Endothelial cell of umbilical vein (primary cell): ENCODE measurements at regions not wholly inside any gene's neighbourhood (a gene's known extent, or its start where the extent isn't known, plus 50 kb on each side); places are given as distances from the start of the nearest gene placed in this dataset.

Source experiments
- BruUV-seq: library from RNA; stranded (reverse); fragments of 400-500 nt; replicated peaks from 2 replicates; lab custom pipeline; 2021; lab: Mats Ljungman, UMichigan
- CTCF ChIA-PET: fragments of 300-600, 350-600 bp; sonication (Branson Sonifier 250); formaldehyde crosslinking; loops from one replicate; lab custom pipeline; 2021; ENCODE audit warnings: antibody characterized with exemption, inconsistent platforms; lab: Charles Lee
- POLR2A ChIA-PET: fragments of 300-600, 350-600 bp; sonication (Branson Sonifier 250); formaldehyde crosslinking; loops from one replicate; lab custom pipeline; 2021; ENCODE audit warnings: antibody characterized with exemption, inconsistent platforms; lab: Charles Lee
- DNase-seq: peaks from one replicate; pipeline ENCODE4 v3.0.0-alpha.2; 2011; ENCODE audit warnings: low read depth, low spot score
- FAIRE-seq: peaks from 2 replicates; lab custom pipeline; 2011; peaks lifted over from hg19 to GRCh38; lab: Jason Lieb, UNC
- H2AFZ ChIP-seq: 2 replicates; pipeline ENCODE4 v1.6.0; 2012; ENCODE audit warnings: low read depth, low read length, control low read depth, inconsistent platforms
- H3K27ac ChIP-seq: 2 replicates; pipeline ENCODE4 v1.5.1; 2011; ENCODE audit warnings: low read depth, mild to moderate bottlenecking, control low read depth, low read length, moderate library complexity; ENCODE audit not compliant: insufficient read depth
- H3K27me3 ChIP-seq, 2 experiments: 2 replicates each; pipeline versions ENCODE4 v1.6.0 to v1.6.1; 2011; ENCODE audit warnings: low read length in 2 of 2, mixed read lengths in 1 of 2; ENCODE audit not compliant: control insufficient read depth in 2 of 2, insufficient read depth in 2 of 2
- H3K36me3 ChIP-seq, 2 experiments: 2 replicates in 1 of 2; 3 replicates in 1 of 2; pipeline ENCODE4 v1.5.1; 2011; ENCODE audit warnings: low read length in 2 of 2, mild to moderate bottlenecking in 1 of 2, moderate library complexity in 1 of 2; ENCODE audit not compliant: control insufficient read depth in 2 of 2, insufficient read depth in 2 of 2; ENCODE audit errors: extremely low read depth in 1 of 2
- H3K4me1 ChIP-seq: 3 replicates; pipeline ENCODE4 v1.5.1; 2011; ENCODE audit warnings: mild to moderate bottlenecking, low read length; ENCODE audit not compliant: control insufficient read depth, insufficient read depth; ENCODE audit errors: extremely low read depth
- H3K4me2 ChIP-seq: 2 replicates; pipeline ENCODE4 v1.6.1; 2011; ENCODE audit warnings: low read length, control low read depth, mixed read lengths; ENCODE audit not compliant: insufficient read depth
- H3K4me3 ChIP-seq, 3 experiments: fragments of 200-600 bp in 1 of 3; sonication (generic), shearing (Covaris generic) in 1 of 3; replicated peaks in 1 of 3; 2 replicates each; pipeline ENCODE4 v1.5.1; 2011 to 2016; ENCODE audit warnings: control low read depth in 3 of 3, low read length in 3 of 3, mild to moderate bottlenecking in 2 of 3, inconsistent platforms in 1 of 3, low read depth in 1 of 3, moderate library complexity in 1 of 3; ENCODE audit not compliant: insufficient read depth in 1 of 3
- H3K79me2 ChIP-seq: 2 replicates; pipeline ENCODE4 v1.6.0; 2012; ENCODE audit warnings: low read length, inconsistent platforms; ENCODE audit not compliant: control insufficient read depth, insufficient read depth
- H3K9ac ChIP-seq: replicated peaks from 2 replicates; pipeline ENCODE3; 2011; ENCODE audit warnings: low read length, control low read depth; ENCODE audit not compliant: insufficient read depth; ENCODE audit errors: extremely low read depth
- H3K9me1 ChIP-seq: replicated peaks from 3 replicates; pipeline ENCODE4 v1.6.0; 2011; ENCODE audit warnings: mild to moderate bottlenecking, low read length; ENCODE audit not compliant: control insufficient read depth, insufficient read depth; ENCODE audit errors: extremely low read depth
- H3K9me3 ChIP-seq: replicated peaks from 2 replicates; pipeline ENCODE4 v1.5.1; 2012; ENCODE audit warnings: low read length, inconsistent platforms; ENCODE audit not compliant: control insufficient read depth, insufficient read depth
- H4K20me1 ChIP-seq: replicated peaks from 2 replicates; pipeline ENCODE3; 2011; ENCODE audit warnings: mild to moderate bottlenecking, low read length; ENCODE audit not compliant: control insufficient read depth, insufficient read depth; ENCODE audit errors: extremely low read depth
- CTCF ChIP-seq, 2 donors: IDR thresholded peaks; 1 replicate in 1 of 2; 2 replicates in 1 of 2; pipeline ENCODE4 v1.5.1; 2011; ENCODE audit warnings: low read length in 2 of 2, mild to moderate bottlenecking in 2 of 2, moderate library complexity in 2 of 2, control low read depth in 1 of 2, inconsistent platforms in 1 of 2, low read depth in 1 of 2; ENCODE audit not compliant: insufficient read depth in 1 of 2; ENCODE audit errors: extremely low read depth in 1 of 2
- EZH2 ChIP-seq: IDR thresholded peaks from 2 replicates; pipeline ENCODE4 v1.6.1; 2012; ENCODE audit warnings: borderline replicate concordance, low read depth, mild to moderate bottlenecking, moderate library complexity, low read length, inconsistent platforms; ENCODE audit not compliant: severe bottlenecking
- FOS ChIP-seq: IDR thresholded peaks from 2 replicates; pipeline ENCODE4 v1.6.1; 2011; ENCODE audit warnings: mild to moderate bottlenecking, low read length, moderate library complexity, borderline replicate concordance; ENCODE audit not compliant: insufficient read depth
- GATA2 ChIP-seq: IDR thresholded peaks from 2 replicates; pipeline ENCODE4 v1.7.0; 2011; ENCODE audit warnings: low read depth, mild to moderate bottlenecking, moderate library complexity, mixed read lengths, low read length; ENCODE audit not compliant: insufficient read length, insufficient read depth
- JUN ChIP-seq: IDR thresholded peaks from 2 replicates; pipeline ENCODE4 v1.6.1; 2011; ENCODE audit warnings: borderline replicate concordance, low read depth; ENCODE audit not compliant: insufficient read length, insufficient read depth
- MAX ChIP-seq: IDR thresholded peaks from 2 replicates; pipeline ENCODE4 v1.6.1; 2011; ENCODE audit not compliant: insufficient read depth, insufficient read length
- MYC ChIP-seq: IDR thresholded peaks from one replicate; pipeline ENCODE4 v1.6.1; 2011; ENCODE audit warnings: mild to moderate bottlenecking, low read depth, low read length
- POLR2A ChIP-seq: IDR thresholded peaks from 2 replicates; pipeline ENCODE4 v1.6.1; 2012; ENCODE audit warnings: low read depth, mild to moderate bottlenecking, control low read depth, low read length
- POLR2AphosphoS5 ChIP-seq: IDR thresholded peaks from 2 replicates; pipeline ENCODE4 v1.6.1; 2012; ENCODE audit warnings: low read depth, mild to moderate bottlenecking, control low read depth, low read length, moderate library complexity; ENCODE audit not compliant: insufficient read depth
- dilution Hi-C: fragments of 300-500 bp; cut with MboI; formaldehyde crosslinking; loops from one replicate; pipeline ENCODE4 v1.15.0; 2019; ENCODE audit warnings: low sequenced_read_pairs; ENCODE audit not compliant: extremely low pct_ligation_motif_present
- intact Hi-C: fragments of 100-400 bp; cut with micrococcal nuclease; formaldehyde crosslinking; loops from one replicate; pipeline ENCODE4 v1.10.0; 2022

DNA sequence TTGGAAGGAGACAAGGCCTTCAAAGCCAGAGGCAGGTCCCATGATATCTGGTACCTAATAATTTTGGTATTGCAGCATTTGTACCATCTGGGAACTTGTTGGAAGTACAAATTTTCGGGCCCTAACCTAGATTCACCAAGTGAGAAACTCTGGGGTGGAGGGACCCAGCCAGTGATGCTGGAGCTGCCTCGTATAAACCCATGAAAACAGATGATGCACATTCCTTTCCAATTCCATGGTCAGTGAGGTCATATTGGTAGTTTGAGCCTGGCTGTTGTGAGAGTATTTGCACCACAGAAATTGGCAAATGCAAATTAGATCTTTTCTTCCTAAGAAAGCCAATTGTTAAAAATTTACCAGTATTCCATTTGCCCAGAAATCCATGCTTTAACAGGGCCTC is 269.6 kb upstream of the PLXNA2 start:
- no peak for DNase-seq
- no peak for FAIRE-seq
- TF ChIP-seq CTCF (IDR thresholded peaks at IDR 0.05; ENCODE audit: extremely low read depth in 1 of 2, insufficient read depth in 1 of 2, low read depth in 1 of 2, low read length in 2 of 2), result no peak
- TF ChIP-seq EZH2, result no peak
- no peaks in the 10 kb centered on the region for H3K9me1 ChIP-seq
- H3K79me2 ChIP-seq, result no peaks in the 10 kb centered on the region
- H3K9me3 ChIP-seq, result no peaks in the 10 kb centered on the region
- H3K36me3 ChIP-seq, result no peaks in the 10 kb centered on the region
- H3K4me1 ChIP-seq, result no peaks in the 10 kb centered on the region
- CTCF ChIA-PET, result no interaction called here
- peaks cover 0 to 2% of the 10 kb centered on the region in 2 experiments for H3K27me3 ChIP-seq
- no peak overlapping the region for H3K27ac ChIP-seq
- POLR2A ChIA-PET, result no interaction called here
- intact Hi-C loops (no loop called here), dilution Hi-C loops (no loop called here)
- H3K4me2 ChIP-seq, result no peak overlapping the region
- no peaks in the 10 kb centered on the region for H4K20me1 ChIP-seq
- no TSS peak for BruUV-seq
- H3K9ac ChIP-seq, result no peak overlapping the region
- no peak overlapping the region for H3K4me3 ChIP-seq
- H2AFZ ChIP-seq, result no peak overlapping the region

DNA sequence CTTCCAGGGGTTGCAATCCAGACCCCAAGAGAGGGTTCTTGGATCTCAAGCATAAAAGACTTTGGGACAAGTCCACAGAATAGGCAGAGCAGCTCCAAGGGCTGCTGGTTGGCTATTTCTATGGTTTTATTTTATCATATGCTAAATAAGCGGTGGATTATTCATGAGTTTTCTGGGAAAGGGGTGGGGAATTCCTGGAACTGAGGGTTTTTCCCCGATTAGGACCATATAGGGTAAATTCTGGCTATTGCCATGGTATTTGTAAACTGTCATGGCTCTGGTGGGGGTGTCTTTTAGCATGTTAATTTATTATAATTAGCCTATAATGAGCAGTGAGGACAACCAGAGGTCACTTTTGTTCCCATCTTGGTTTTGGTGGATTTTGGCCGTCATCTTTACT is 270.9 kb upstream of the PLXNA2 start:
- FAIRE-seq (no peak), DNase-seq (no peak)
- H3K4me3 ChIP-seq, result no peak overlapping the region
- H3K4me2 ChIP-seq, result no peak overlapping the region
- H3K79me2 ChIP-seq, result no peaks in the 10 kb centered on the region
- TF ChIP-seq EZH2 (no peak), POLR2A (no peak), FOS (no peak), CTCF (IDR thresholded peaks at IDR 0.05; ENCODE audit: extremely low read depth in 1 of 2, insufficient read depth in 1 of 2, low read depth in 1 of 2, low read length in 2 of 2) (no peak), MYC (no peak), GATA2 (no peak), JUN (no peak), MAX (no peak), POLR2AphosphoS5 (no peak)
- peaks cover 0 to 4% of the 10 kb centered on the region in 2 experiments for H3K27me3 ChIP-seq
- H3K36me3 ChIP-seq, result no peaks in the 10 kb centered on the region
- CTCF ChIA-PET, result no interaction called here
- H2AFZ ChIP-seq, result no peak overlapping the region
- H3K9me1 ChIP-seq, result no peaks in the 10 kb centered on the region
- POLR2A ChIA-PET, result no interaction called here
- no peak overlapping the region for H3K27ac ChIP-seq
- dilution Hi-C loops (no loop called here), intact Hi-C loops (no loop called here)
- H3K4me1 ChIP-seq, result no peaks in the 10 kb centered on the region
- no peaks in the 10 kb centered on the region for H4K20me1 ChIP-seq
- H3K9ac ChIP-seq, result no peak overlapping the region
- H3K9me3 ChIP-seq, result no peaks in the 10 kb centered on the region
- no TSS peak for BruUV-seq
